ENCODE measurements at regions not wholly inside any gene's neighbourhood (a gene's known extent, or its start where the extent isn't known, plus 50 kb on each side); places are given as distances from the start of the nearest gene placed in this dataset.
A peak's percentile ranks its signal among the peaks of the same experiment; 100 is the strongest.

- no peak for DNase-seq (ENCODE audit: low read depth)
- in situ Hi-C loops (cut with HindIII; ENCODE audit: low pct_unique_long_range_greater_than_20kb, low sequenced_read_pairs) = no loop called here
Observed at GRCh38 chr4:167616476-167616875, 382.2 kb upstream of the SPOCK3 start.

GRCh38 chr4:167622481-167623240 is 388.4 kb upstream of the SPOCK3 start:
- in situ Hi-C loops (cut with HindIII; ENCODE audit: low pct_unique_long_range_greater_than_20kb, low sequenced_read_pairs) = no loop called here
- peak; percentile 17 for DNase-seq (ENCODE audit: low read depth)

DNA sequence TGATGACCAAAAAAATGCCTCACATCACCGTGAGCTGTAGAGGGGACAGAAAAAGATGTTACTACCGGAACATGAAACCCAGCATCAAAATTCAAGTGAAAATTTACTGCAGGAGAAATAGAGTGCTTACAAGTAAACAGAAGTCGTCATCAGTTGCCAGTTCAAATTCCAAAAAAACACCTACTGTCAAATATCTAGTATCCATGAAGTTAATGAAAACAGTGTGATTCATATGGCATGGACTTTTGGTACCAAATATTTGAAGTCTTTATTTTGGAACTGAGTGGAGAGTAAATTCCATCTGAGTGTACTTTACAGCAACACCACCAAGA is 388.9 kb upstream of the SPOCK3 start:
- DNase-seq (ENCODE audit: low read depth) = no peak
- in situ Hi-C loops (cut with HindIII; ENCODE audit: low pct_unique_long_range_greater_than_20kb, low sequenced_read_pairs) = no loop called here

DNA sequence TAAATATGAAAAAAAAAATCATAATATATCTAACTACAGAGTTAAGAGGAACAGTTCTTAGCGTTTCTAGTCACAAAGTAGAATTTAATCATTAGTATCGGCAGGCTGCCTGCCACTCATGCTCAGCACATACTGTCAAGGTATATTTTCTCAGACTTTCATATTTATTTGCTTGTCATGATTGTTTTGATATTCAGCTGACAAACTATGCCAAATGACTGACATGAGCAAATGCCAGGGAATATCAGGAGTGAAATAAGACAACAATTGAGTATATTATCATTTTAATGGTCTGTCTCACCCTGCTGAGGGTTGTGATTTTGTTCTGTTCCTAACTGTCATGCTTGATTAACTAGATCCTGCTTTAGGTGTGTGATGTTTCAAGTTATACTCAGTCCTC is 395.0 kb upstream of the SPOCK3 start:
- in situ Hi-C loops (cut with HindIII; ENCODE audit: low pct_unique_long_range_greater_than_20kb, low sequenced_read_pairs) = no loop called here
- no peak for DNase-seq (ENCODE audit: low read depth)

GRCh38 chr4:167642250-167642649 is 408.0 kb upstream of the SPOCK3 start:
- in situ Hi-C loops (cut with HindIII; ENCODE audit: low pct_unique_long_range_greater_than_20kb, low sequenced_read_pairs) = no loop called here
- DNase-seq (ENCODE audit: low read depth) = no peak

DNA sequence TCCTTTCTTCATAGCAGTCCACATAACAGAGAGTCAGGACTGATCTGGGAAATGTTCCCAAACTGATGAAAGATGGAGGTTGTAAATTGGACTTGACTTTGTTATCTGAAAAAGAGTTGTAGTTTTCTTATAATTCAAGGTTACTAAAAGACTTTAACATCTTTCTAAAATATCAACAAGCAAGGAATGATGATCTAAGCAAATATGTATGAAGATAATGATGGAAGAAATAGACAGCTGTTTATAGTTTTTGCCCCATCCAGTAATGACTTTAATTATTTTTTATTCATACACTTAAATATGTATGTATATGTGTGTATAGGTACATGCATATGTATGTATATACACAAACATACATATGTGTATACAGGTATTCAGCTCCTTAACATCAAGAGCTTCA is 411.1 kb upstream of the SPOCK3 start:
- no peak for DNase-seq (ENCODE audit: low read depth)
- in situ Hi-C loops (cut with HindIII; ENCODE audit: low pct_unique_long_range_greater_than_20kb, low sequenced_read_pairs) = no loop called here

- in situ Hi-C loops (cut with HindIII; ENCODE audit: low pct_unique_long_range_greater_than_20kb, low sequenced_read_pairs) = no loop called here
- no peak for DNase-seq (ENCODE audit: low read depth)
Observed at GRCh38 chr4:167652267-167652666, 418.0 kb upstream of the SPOCK3 start.

GRCh38 chr4:167688660-167689142 is 403.6 kb upstream of the ANXA10 start:
- no peak for DNase-seq (ENCODE audit: low read depth)
- in situ Hi-C loops (cut with HindIII; ENCODE audit: low pct_unique_long_range_greater_than_20kb, low sequenced_read_pairs) = no loop called here

DNA sequence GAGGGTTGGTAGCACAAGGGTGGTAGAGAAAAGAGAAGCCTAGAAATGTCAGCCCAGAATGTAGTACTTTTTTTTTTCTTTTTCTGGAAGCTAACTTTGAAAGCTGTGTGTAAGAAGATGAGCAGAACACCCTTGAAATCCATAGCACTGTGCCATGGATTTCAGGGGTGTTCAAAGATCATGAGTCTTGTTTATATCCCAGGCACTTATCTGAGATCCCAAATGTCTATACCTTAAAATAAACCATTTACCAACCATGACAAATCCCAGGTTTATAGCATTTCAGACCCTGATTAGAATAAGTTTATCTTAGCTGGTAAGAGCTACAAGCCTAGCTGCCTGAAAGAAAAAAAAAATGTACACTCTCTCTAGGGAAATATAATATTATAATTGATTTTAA is 389.9 kb upstream of the ANXA10 start:
- no peak for DNase-seq (ENCODE audit: low read depth)
- in situ Hi-C loops (cut with HindIII; ENCODE audit: low pct_unique_long_range_greater_than_20kb, low sequenced_read_pairs) = no loop called here

DNA sequence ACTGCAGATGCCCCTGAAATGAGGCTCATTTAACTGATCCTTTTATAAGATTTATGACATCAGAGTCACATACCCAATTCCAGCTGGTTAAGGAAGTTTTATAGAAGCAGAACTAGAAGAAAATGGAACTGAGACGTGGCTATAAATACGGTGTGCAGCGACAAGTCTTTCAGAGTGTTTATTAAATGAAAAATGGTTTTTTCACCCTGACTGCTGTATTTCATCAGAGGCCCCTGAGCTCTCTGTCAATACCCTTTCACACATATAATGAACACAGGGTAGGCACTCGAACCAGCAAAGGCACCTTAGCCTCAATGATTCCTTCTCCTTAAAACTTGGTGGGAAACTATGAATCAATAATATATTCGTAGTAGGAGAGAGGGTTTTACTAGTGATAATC is 380.8 kb upstream of the ANXA10 start:
- in situ Hi-C loops (cut with HindIII; ENCODE audit: low pct_unique_long_range_greater_than_20kb, low sequenced_read_pairs) = no loop called here
- DNase-seq (ENCODE audit: low read depth) = no peak

DNA sequence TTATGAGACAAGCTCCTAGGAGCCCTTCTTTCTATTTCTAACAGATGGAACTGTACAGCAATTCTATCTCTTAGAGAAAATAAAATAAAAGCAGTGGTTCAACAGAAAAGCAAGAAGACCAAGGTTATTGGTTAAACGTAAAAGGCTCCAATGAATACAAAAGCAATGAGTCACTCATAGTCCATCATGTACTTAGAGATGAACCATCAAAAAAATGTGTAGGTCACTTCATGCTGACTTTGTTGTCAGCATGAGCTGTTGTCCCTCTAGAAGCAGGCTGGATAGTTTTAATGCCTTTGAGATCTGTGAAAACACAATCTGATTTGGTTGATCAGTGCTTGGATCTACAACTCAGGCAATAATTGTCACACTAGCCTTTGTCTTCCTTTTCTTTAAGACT is 378.6 kb upstream of the ANXA10 start:
- in situ Hi-C loops (cut with HindIII; ENCODE audit: low pct_unique_long_range_greater_than_20kb, low sequenced_read_pairs) = no loop called here
- peak; percentile 4 for DNase-seq (ENCODE audit: low read depth)

GRCh38 chr4:167715176-167715575 is 377.2 kb upstream of the ANXA10 start:
- no peak for DNase-seq (ENCODE audit: low read depth)
- in situ Hi-C loops (cut with HindIII; ENCODE audit: low pct_unique_long_range_greater_than_20kb, low sequenced_read_pairs) = no loop called here

- DNase-seq (ENCODE audit: low read depth) = no peak
- in situ Hi-C loops (cut with HindIII; ENCODE audit: low pct_unique_long_range_greater_than_20kb, low sequenced_read_pairs) = no loop called here
Observed at GRCh38 chr4:167717495-167717894, 374.8 kb upstream of the ANXA10 start.

DNA sequence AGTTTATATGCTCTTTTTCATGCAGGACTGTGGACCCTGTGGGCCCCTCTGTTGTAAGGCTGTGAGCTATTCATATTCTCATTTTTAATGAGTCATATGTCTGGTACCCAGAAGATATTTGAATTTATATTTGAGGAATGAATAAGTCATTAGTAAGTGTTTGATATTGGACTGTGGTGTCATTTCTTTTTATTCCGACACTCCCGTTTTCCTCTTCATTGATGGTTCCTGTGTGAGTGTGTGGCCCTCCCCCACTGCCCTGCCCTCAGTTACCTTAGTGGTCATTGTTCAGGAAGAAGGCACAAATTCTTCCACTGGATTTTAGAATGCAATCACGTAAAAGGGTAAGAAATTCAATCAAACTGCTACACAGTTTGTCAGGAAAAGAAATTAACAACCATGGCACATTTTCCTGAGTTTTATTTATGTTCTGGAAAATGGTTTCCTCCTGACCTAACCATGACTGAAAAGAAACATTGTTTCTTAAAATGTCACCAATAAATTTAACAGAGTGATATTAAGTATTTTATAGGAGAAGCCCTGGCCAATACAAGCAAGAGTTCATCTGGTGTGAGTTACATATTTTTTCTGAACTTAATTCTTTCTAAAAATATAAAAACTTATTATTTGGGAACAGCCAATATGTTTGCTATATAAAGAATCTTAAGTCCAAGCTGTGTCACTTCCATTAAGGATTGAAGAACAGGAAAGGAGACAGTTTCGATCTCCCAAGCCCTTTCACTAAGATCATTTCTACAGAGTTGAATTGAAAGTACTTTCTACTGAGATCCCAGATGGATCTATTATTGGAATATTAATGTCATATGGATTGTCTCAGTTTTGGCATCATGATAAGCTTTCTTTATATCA is 370.5 kb upstream of the ANXA10 start:
- no peak for DNase-seq (ENCODE audit: low read depth)
- in situ Hi-C loops (cut with HindIII; ENCODE audit: low pct_unique_long_range_greater_than_20kb, low sequenced_read_pairs) = no loop called here

- DNase-seq (ENCODE audit: low read depth) = no peak
Observed at GRCh38 chr4:167722487-167722808, 369.9 kb upstream of the ANXA10 start.

DNA sequence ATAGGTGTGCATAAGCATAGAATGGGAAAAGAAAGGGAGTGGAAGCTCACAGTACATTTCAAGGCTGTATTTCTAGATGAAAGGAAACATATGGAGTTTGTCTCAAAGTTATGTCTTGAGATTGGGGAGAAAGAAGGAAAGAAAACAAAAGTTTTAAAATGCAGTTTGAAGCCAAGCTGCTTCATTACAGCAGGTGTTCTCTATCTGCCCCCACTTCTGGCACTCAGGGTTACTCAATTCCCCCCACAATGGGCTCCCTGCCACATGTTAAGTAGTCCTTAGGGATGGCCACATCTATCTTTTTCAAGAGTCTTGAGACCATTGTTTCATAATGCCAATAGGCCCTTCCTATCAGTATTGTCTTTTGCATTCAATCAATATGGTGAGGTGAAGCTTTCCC is 367.4 kb upstream of the ANXA10 start:
- in situ Hi-C loops (cut with HindIII; ENCODE audit: low pct_unique_long_range_greater_than_20kb, low sequenced_read_pairs) = no loop called here

More at GRCh38 chr4:167722487-167722808, 369.9 kb upstream of the ANXA10 start:
- in situ Hi-C loops (cut with HindIII; ENCODE audit: low pct_unique_long_range_greater_than_20kb, low sequenced_read_pairs) = no loop called here

GRCh38 chr4:167730769-167731168 is 361.6 kb upstream of the ANXA10 start:
- in situ Hi-C loops (cut with HindIII; ENCODE audit: low pct_unique_long_range_greater_than_20kb, low sequenced_read_pairs) = no loop called here
- DNase-seq (ENCODE audit: low read depth) = no peak

More for the DNA sequence above, 367.4 kb upstream of the ANXA10 start:
- DNase-seq (ENCODE audit: low read depth) = no peak

- in situ Hi-C loops (cut with HindIII; ENCODE audit: low pct_unique_long_range_greater_than_20kb, low sequenced_read_pairs) = no loop called here
- DNase-seq (ENCODE audit: low read depth) = no peak
Observed at GRCh38 chr4:167745024-167745687, 347.2 kb upstream of the ANXA10 start.

DNA sequence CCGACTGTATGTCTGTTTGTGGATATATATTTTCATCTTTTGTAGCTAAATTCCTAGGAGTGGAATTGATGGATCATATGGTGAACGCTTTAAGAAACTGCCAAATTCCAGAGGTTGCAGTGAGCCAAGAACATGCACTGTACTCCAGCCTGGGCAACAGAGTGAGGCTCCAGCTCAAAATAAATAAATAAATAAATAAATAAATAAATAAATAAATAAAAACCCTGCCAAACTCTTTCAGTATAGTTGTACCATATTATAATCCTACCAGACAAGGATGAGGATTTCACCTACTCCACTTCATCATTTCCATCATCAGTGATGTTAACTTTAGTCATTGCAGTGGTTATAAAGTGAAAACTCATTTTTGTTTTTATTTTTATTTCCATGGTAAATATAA is 325.1 kb upstream of the ANXA10 start:
- no peak for DNase-seq (ENCODE audit: low read depth)
- in situ Hi-C loops (cut with HindIII; ENCODE audit: low pct_unique_long_range_greater_than_20kb, low sequenced_read_pairs) = no loop called here

Data from Caki2 (cell line).